ENCODE measurements at regions not wholly inside any gene's neighbourhood (a gene's known extent, or its start where the extent isn't known, plus 50 kb on each side); places are given as distances from the start of the nearest gene placed in this dataset.
"Not testable (repeated sequence)": the region's sequence is repeated elsewhere in the genome, so short reads cannot be mapped to it uniquely, and the experiment has no call there.

- no peak for ATAC-seq
Measured at GRCh38 chr4:78660559-78660958, 109.0 kb downstream of the ANXA3 start.

GRCh38 chr4:78661086-78661690 is 109.6 kb downstream of the ANXA3 start:
- no peak for ATAC-seq

- peak; percentile 45 for ATAC-seq
Measured at GRCh38 chr4:78661921-78662521, 110.5 kb downstream of the ANXA3 start.

- ATAC-seq, result no peak
Measured at GRCh38 chr4:78662658-78663057, 111.1 kb downstream of the ANXA3 start.

- not testable (repeated sequence) for ATAC-seq
Measured at GRCh38 chr4:78664296-78664695, 111.9 kb upstream of the BMP2K start.

- ATAC-seq, result no peak
Measured at GRCh38 chr4:78665216-78665770, 110.9 kb upstream of the BMP2K start.

GRCh38 chr4:78666830-78667258 is 109.3 kb upstream of the BMP2K start:
- peak; percentile 38 for ATAC-seq

GRCh38 chr4:78667325-78667724 is 108.8 kb upstream of the BMP2K start:
- ATAC-seq, result peak; percentile 68

GRCh38 chr4:78667764-78668163 is 108.4 kb upstream of the BMP2K start:
- no peak for ATAC-seq

- no peak for ATAC-seq
Measured at GRCh38 chr4:78669453-78669852, 106.7 kb upstream of the BMP2K start.

- ATAC-seq, result peak; percentile 49
Measured at GRCh38 chr4:78671903-78672815, 104.0 kb upstream of the BMP2K start.

GRCh38 chr4:78673337-78673736 is 102.8 kb upstream of the BMP2K start:
- ATAC-seq, result no peak

- ATAC-seq, result no peak
Measured at GRCh38 chr4:78675325-78675724, 100.8 kb upstream of the BMP2K start.

- ATAC-seq, result no peak
Measured at GRCh38 chr4:78682070-78682469, 94.1 kb upstream of the BMP2K start.

- ATAC-seq, result no peak
Measured at GRCh38 chr4:78683352-78683751, 92.8 kb upstream of the BMP2K start.

GRCh38 chr4:78684325-78685079 is 91.6 kb upstream of the BMP2K start:
- ATAC-seq, result no peak

- no peak for ATAC-seq
Measured at GRCh38 chr4:78687818-78688217, 88.3 kb upstream of the BMP2K start.

- ATAC-seq, result no peak
Measured at GRCh38 chr4:78688366-78688765, 87.8 kb upstream of the BMP2K start.

- peak; percentile 76 for ATAC-seq
Measured at GRCh38 chr4:78689261-78689660, 86.9 kb upstream of the BMP2K start.

- ATAC-seq, result peak; percentile 55
Measured at GRCh38 chr4:78689700-78690323, 86.3 kb upstream of the BMP2K start.

GRCh38 chr4:78691334-78691754 is 84.8 kb upstream of the BMP2K start:
- no peak for ATAC-seq
